BJ (cell line): ENCODE measurements at regions not wholly inside any gene's neighbourhood (a gene's known extent, or its start where the extent isn't known, plus 50 kb on each side); places are given as distances from the start of the nearest gene placed in this dataset.
A peak's percentile ranks its signal among the peaks of the same experiment; 100 is the strongest.

Source experiments
- CTCF ChIA-PET: fragments of 350-600 bp; formaldehyde crosslinking; extraction: SDS; loops from one replicate; lab custom pipeline; 2021; ENCODE audit warnings: antibody characterized with exemption, inconsistent platforms; lab: Yijun Ruan, JAX
- POLR2A ChIA-PET: fragments of 300-600 bp; sonication (Branson Sonifier 250); formaldehyde crosslinking; extraction: SDS; loops from one replicate; lab custom pipeline; 2021; ENCODE audit warnings: antibody characterized with exemption; lab: Charles Lee
- DNase-seq: peaks from one replicate; pipeline ENCODE4 v3.0.0-alpha.2; 2011; ENCODE audit warnings: low read depth
- H3K27me3 ChIP-seq: 2 replicates; pipeline ENCODE4 v1.6.0; 2011; ENCODE audit warnings: low read length; ENCODE audit not compliant: control insufficient read depth, insufficient read depth
- H3K36me3 ChIP-seq: 2 replicates; pipeline ENCODE4 v1.5.1; 2011; ENCODE audit warnings: low read length; ENCODE audit not compliant: control insufficient read depth, insufficient read depth
- H3K4me3 ChIP-seq: 2 replicates; pipeline ENCODE4 v1.5.1; 2011; ENCODE audit warnings: low read depth, mild to moderate bottlenecking, control low read depth, low read length
- TF ChIP-seq, protein P1 (sequence below): IDR thresholded peaks from 2 replicates; pipeline ENCODE4 v1.5.1; 2011; ENCODE audit warnings: low read depth, mild to moderate bottlenecking, control low read depth, inconsistent platforms, low read length, moderate library complexity; ENCODE audit not compliant: insufficient read depth

DNA sequence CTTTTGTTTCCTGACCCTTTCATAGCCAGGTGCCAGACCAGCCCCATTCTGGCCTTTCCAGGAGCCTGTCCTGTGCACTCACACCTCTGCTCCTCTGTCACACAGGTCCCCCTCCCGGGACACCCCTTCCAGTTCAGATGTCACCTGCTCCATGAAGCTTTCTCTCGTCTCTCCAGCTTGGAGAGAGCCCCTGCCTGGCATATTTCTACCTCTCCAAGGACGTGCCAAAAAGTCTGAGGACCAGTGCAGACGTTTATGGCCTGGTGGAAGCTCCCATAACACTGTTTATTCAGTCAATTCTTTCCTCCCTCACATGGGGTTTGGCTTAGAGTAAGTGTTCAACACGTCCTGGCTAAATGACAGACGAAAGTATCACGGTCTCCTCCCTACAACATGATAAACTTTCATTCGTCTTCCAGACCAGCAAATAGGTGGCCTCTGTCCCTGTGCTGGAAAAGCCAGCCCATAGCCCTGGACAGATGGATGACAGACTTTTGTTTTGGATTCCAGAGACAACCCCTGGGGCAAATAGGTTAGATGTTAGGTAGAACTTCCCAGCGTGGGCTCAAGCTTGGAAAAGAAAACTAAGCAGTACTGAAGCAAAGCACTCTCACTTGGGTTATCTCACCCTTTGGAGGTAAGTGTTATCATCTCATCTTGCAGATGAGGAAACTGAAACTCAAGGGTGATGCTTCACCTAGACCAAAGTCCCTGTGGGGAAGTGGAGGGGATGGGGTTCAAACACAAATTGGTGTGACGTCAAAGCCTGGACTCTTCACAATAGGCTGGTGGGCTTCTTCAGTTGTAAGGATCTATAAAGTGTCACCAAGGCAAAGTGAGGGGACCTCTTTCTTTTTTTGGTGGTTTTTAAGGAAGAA is 52.9 kb upstream of the ECE1 start:
- CTCF ChIA-PET = interaction anchor here (1.0 to 1.3 kb wide), 3 partner anchors 9 to 72 kb away, joined by 4 read pairs; no protein-coding TSS in a partner anchor
- no peak for DNase-seq
- Histone ChIP-seq H3K27me3 (no peaks in the 10 kb centered on the region), H3K4me3 (peak overlapping the region; percentile 85), H3K36me3 (peaks cover 5% of the 10 kb centered on the region; the same call in 1 of the 2 replicates)
- TF ChIP-seq, protein P1, sequence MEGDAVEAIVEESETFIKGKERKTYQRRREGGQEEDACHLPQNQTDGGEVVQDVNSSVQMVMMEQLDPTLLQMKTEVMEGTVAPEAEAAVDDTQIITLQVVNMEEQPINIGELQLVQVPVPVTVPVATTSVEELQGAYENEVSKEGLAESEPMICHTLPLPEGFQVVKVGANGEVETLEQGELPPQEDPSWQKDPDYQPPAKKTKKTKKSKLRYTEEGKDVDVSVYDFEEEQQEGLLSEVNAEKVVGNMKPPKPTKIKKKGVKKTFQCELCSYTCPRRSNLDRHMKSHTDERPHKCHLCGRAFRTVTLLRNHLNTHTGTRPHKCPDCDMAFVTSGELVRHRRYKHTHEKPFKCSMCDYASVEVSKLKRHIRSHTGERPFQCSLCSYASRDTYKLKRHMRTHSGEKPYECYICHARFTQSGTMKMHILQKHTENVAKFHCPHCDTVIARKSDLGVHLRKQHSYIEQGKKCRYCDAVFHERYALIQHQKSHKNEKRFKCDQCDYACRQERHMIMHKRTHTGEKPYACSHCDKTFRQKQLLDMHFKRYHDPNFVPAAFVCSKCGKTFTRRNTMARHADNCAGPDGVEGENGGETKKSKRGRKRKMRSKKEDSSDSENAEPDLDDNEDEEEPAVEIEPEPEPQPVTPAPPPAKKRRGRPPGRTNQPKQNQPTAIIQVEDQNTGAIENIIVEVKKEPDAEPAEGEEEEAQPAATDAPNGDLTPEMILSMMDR = no peak
- POLR2A ChIA-PET = no interaction called here

DNA sequence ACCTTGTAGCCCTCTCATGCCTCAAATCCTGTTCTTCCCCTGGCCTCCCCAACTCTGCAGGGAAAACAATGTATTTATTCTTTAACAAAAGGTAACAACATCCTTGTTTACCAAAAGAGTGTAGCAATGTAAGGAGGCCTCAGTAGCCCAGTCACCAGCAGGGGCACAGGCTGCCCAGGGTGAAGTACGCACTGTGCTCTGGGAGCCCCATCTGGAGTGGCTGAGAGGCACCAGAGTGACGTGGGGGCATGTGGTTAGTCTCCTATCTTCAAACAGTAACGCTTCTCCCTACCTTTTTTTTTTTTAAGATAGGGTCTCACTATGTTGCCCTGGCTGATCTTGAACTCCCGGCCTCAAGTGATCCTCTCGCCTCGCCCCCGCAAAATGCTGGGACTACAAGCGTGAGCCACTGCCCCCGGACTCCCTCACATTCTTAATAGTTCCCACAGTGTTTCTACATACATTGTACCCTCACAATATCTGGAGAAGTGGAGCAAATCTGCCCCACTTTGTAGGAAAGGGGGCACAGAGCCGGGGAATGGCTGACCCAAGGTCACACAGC is 51.3 kb upstream of the ECE1 start:
- DNase-seq = no peak
- POLR2A ChIA-PET = no interaction called here
- H3K4me3 ChIP-seq = no peak overlapping the region
- CTCF ChIA-PET = interaction anchor here (0.9 to 1.0 kb wide), 3 partner anchors 28 to 87 kb away, joined by 3 to 4 read pairs (median 4); no protein-coding TSS in a partner anchor
- peaks cover 5% of the 10 kb centered on the region; the same call in 1 of the 2 replicates for H3K36me3 ChIP-seq
- no peaks in the 10 kb centered on the region for H3K27me3 ChIP-seq
- TF ChIP-seq, protein P1 = no peak

DNA sequence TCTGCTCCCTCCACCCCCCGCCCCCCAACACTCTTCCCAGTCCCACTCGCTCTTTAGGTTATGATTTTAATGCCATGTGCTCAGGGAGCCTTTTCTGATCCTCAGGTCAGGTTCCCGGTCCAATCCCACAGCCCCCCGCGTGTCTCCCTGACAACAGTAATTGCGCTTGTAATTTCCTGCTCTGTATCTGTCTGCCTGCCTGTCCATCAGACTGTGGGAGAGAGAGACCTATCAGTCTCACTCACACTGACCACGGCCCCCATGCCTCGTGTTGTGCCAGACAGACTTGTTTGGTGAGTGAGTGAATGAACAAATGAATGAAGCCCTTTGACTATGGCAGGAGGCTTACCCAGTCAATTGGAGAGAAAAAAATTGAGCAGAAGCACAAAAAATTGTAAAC is 50.8 kb upstream of the ECE1 start:
- TF ChIP-seq, protein P1 = no peak
- Histone ChIP-seq H3K27me3 (no peaks in the 10 kb centered on the region), H3K4me3 (no peak overlapping the region), H3K36me3 (peaks cover 5% of the 10 kb centered on the region; the same call in 1 of the 2 replicates)
- POLR2A ChIA-PET = no interaction called here
- CTCF ChIA-PET = no interaction called here
- DNase-seq = no peak

DNA sequence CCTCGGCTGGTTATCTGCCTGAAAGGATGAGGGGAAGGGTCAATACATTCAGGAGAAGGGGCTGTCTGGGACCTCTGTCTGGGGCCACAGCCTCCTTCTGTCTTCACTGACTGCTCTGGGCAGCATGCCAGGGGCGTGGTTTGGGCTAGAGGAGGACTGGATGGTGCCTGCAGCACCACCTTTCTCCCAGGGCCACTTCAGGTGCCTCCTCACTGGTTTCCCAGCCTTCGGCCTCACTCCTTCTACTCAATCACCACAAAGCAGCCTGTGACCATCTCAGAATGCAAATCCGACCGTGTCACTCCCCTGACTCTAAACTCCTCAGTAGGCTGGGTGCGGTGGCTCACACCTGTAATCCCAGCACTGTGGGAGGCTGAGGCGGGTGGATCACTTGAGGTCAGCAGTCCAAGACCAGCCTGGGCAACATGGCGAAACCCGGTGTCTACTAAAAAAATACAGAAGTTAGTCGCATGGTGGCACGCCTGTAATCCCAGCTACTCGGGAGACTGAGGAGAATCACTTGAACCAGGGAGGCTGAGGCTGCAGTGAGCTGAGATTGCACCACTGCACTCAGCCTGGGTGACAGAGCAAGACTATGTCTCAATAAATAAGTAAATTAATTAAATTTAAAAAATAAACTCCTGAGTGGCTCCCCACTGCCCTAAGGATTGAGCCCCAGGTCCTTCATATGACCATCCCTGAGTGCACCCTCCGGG is 50.1 kb upstream of the ECE1 start:
- Histone ChIP-seq H3K36me3 (peaks cover 5% of the 10 kb centered on the region; the same call in 1 of the 2 replicates), H3K4me3 (no peak overlapping the region), H3K27me3 (no peaks in the 10 kb centered on the region)
- no peak for DNase-seq
- ChIA-PET POLR2A (no interaction called here), CTCF (no interaction called here)
- TF ChIP-seq, protein P1 = no peak
